ENCODE measurements at regions not wholly inside any gene's neighbourhood (a gene's known extent, or its start where the extent isn't known, plus 50 kb on each side); places are given as distances from the start of the nearest gene placed in this dataset.

DNA sequence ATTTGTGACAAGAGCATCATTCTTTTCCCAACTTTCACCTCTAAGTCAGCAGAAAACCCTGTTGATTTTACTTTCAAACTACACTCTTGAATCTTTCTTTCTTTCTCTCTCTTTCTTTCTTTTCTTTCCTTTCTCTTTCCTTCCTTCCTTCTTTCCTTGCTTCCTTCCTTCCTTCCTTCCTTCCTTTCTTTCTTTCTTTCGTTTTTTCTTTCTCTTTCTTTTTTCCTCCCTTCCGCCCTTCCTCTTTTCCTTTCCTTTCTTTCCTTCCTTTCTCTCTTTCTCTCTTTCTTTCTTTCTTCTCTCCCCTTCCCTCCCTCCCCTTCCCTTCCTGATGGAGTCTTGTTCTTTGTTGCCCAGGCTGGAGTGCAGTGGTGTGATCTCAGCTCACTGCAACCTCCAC lies 649.5 kb downstream of the PLCL1 start:
- CTCF ChIA-PET: no interaction called here
- Mint-ChIP-seq H3K27me3 (ENCODE audit: low read depth) (no peaks in the 10 kb centered on the region; the same call in 1 of the 2 replicates), H3K9me3 (no peaks in the 10 kb centered on the region), H3K4me3 (no peak overlapping the region), H3K36me3 (no peaks in the 10 kb centered on the region), H3K4me1 (no peaks in the 10 kb centered on the region), H3K27ac (no peak overlapping the region)
- POLR2A ChIA-PET: no interaction called here
- TF ChIP-seq, protein P1, sequence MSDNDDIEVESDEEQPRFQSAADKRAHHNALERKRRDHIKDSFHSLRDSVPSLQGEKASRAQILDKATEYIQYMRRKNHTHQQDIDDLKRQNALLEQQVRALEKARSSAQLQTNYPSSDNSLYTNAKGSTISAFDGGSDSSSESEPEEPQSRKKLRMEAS (CRISPR knock-in tag; IDR thresholded peaks at IDR 0.05): no peak
- TF ChIP-seq, protein P2, sequence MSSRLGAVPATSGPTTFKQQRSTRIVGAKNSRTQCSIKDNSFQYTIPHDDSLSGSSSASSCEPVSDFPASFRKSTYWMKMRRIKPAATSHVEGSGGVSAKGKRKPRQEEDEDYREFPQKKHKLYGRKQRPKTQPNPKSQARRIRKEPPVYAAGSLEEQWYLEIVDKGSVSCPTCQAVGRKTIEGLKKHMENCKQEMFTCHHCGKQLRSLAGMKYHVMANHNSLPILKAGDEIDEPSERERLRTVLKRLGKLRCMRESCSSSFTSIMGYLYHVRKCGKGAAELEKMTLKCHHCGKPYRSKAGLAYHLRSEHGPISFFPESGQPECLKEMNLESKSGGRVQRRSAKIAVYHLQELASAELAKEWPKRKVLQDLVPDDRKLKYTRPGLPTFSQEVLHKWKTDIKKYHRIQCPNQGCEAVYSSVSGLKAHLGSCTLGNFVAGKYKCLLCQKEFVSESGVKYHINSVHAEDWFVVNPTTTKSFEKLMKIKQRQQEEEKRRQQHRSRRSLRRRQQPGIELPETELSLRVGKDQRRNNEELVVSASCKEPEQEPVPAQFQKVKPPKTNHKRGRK (CRISPR knock-in tag; IDR thresholded peaks at IDR 0.05; ENCODE audit: borderline replicate concordance): 0 out of 2 replicates have a peak, but pooled peaks have one; percentile 74
- DNase-seq (ENCODE audit: low spot score): no peak
- ATAC-seq: no peak

DNA sequence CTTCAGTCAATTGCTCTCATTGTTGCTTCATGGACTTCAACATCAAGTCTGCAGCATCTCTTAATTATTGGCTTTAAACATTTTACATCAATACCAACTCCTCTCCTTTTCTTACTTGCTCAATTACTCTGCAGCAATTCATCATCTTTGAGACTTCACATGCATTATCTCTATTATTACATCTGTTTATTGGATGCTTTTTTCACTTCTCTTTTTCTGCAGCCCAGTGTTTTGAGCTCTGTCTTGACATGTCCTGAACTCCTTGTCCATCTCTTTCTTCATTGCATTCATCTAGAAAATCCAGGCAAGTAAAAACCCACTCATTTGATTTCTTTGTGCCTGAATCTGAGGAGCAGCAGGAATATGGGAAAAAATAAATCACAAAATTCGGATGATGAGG lies 647.9 kb downstream of the PLCL1 start:
- Mint-ChIP-seq H3K4me3 (no peak overlapping the region), H3K9me3 (no peaks in the 10 kb centered on the region), H3K27ac (no peak overlapping the region), H3K27me3 (ENCODE audit: low read depth) (no peaks in the 10 kb centered on the region; the same call in 1 of the 2 replicates), H3K36me3 (no peaks in the 10 kb centered on the region), H3K4me1 (no peaks in the 10 kb centered on the region)
- no peak for ATAC-seq
- no peak for TF ChIP-seq ZMAT4 (CRISPR knock-in tag; IDR thresholded peaks at IDR 0.05)
- no peak for TF ChIP-seq ELF4 (CRISPR knock-in tag; IDR thresholded peaks at IDR 0.05; ENCODE audit: low read depth)
- DNase-seq (ENCODE audit: low spot score): no peak
- ChIA-PET CTCF (no interaction called here), POLR2A (no interaction called here)

DNA sequence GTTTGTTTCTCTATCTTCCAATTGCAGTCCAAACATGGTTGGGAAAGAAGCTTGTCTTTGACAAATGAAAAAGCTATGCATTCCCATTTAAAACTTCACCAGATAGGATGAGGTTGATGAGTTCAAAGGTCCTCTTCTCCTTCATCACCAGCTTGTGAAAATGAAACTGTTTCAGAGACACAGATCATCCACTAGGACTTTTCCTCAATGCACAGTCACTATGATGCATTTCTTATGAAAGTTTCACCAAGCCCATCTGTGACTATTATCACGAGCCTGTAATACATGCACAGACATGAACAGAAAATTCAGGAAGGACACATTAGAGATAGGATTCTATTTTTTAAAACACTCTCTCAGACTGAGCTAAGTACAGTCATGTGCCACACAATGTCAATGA lies 644.4 kb downstream of the PLCL1 start:
- ATAC-seq: no peak
- Mint-ChIP-seq H3K27ac (no peak overlapping the region), H3K36me3 (no peaks in the 10 kb centered on the region), H3K4me1 (no peaks in the 10 kb centered on the region), H3K27me3 (ENCODE audit: low read depth) (no peaks in the 10 kb centered on the region), H3K9me3 (no peaks in the 10 kb centered on the region), H3K4me3 (no peak overlapping the region)
- CTCF ChIA-PET: no interaction called here
- DNase-seq (ENCODE audit: low spot score): no peak
- POLR2A ChIA-PET: no interaction called here
- TF ChIP-seq ATF2 (CRISPR knock-in tag; IDR thresholded peaks at IDR 0.05; ENCODE audit: borderline replicate concordance, low read depth) (no peak), ZSCAN18 (CRISPR knock-in tag; IDR thresholded peaks at IDR 0.05) (no peak), SMAD3 (CRISPR knock-in tag; IDR thresholded peaks at IDR 0.05; ENCODE audit: borderline replicate concordance) (no peak), ERG (CRISPR knock-in tag; IDR thresholded peaks at IDR 0.05) (no peak), JAZF1 (CRISPR knock-in tag; IDR thresholded peaks at IDR 0.05) (no peak), ELF4 (CRISPR knock-in tag; IDR thresholded peaks at IDR 0.05; ENCODE audit: low read depth) (no peak), RORB (CRISPR knock-in tag; IDR thresholded peaks at IDR 0.05) (no peak), ESRRA (CRISPR knock-in tag; IDR thresholded peaks at IDR 0.05; ENCODE audit: borderline replicate concordance) (no peak), HMGA2 (CRISPR knock-in tag; IDR thresholded peaks at IDR 0.05) (no peak), CBFB (CRISPR knock-in tag; IDR thresholded peaks at IDR 0.05; ENCODE audit: low read depth) (no peak), ZNF232 (CRISPR knock-in tag; IDR thresholded peaks at IDR 0.05) (no peak)
- TF ChIP-seq, protein P3, sequence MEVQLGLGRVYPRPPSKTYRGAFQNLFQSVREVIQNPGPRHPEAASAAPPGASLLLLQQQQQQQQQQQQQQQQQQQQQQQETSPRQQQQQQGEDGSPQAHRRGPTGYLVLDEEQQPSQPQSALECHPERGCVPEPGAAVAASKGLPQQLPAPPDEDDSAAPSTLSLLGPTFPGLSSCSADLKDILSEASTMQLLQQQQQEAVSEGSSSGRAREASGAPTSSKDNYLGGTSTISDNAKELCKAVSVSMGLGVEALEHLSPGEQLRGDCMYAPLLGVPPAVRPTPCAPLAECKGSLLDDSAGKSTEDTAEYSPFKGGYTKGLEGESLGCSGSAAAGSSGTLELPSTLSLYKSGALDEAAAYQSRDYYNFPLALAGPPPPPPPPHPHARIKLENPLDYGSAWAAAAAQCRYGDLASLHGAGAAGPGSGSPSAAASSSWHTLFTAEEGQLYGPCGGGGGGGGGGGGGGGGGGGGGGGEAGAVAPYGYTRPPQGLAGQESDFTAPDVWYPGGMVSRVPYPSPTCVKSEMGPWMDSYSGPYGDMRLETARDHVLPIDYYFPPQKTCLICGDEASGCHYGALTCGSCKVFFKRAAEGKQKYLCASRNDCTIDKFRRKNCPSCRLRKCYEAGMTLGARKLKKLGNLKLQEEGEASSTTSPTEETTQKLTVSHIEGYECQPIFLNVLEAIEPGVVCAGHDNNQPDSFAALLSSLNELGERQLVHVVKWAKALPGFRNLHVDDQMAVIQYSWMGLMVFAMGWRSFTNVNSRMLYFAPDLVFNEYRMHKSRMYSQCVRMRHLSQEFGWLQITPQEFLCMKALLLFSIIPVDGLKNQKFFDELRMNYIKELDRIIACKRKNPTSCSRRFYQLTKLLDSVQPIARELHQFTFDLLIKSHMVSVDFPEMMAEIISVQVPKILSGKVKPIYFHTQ (CRISPR knock-in tag; IDR thresholded peaks at IDR 0.05): no peak
- TF ChIP-seq, protein P4, sequence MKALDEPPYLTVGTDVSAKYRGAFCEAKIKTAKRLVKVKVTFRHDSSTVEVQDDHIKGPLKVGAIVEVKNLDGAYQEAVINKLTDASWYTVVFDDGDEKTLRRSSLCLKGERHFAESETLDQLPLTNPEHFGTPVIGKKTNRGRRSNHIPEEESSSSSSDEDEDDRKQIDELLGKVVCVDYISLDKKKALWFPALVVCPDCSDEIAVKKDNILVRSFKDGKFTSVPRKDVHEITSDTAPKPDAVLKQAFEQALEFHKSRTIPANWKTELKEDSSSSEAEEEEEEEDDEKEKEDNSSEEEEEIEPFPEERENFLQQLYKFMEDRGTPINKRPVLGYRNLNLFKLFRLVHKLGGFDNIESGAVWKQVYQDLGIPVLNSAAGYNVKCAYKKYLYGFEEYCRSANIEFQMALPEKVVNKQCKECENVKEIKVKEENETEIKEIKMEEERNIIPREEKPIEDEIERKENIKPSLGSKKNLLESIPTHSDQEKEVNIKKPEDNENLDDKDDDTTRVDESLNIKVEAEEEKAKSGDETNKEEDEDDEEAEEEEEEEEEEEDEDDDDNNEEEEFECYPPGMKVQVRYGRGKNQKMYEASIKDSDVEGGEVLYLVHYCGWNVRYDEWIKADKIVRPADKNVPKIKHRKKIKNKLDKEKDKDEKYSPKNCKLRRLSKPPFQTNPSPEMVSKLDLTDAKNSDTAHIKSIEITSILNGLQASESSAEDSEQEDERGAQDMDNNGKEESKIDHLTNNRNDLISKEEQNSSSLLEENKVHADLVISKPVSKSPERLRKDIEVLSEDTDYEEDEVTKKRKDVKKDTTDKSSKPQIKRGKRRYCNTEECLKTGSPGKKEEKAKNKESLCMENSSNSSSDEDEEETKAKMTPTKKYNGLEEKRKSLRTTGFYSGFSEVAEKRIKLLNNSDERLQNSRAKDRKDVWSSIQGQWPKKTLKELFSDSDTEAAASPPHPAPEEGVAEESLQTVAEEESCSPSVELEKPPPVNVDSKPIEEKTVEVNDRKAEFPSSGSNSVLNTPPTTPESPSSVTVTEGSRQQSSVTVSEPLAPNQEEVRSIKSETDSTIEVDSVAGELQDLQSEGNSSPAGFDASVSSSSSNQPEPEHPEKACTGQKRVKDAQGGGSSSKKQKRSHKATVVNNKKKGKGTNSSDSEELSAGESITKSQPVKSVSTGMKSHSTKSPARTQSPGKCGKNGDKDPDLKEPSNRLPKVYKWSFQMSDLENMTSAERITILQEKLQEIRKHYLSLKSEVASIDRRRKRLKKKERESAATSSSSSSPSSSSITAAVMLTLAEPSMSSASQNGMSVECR (CRISPR knock-in tag; IDR thresholded peaks at IDR 0.05; ENCODE audit: borderline replicate concordance): no peak

Data from WTC11 (cell line).